ENCODE measurements at regions not wholly inside any gene's neighbourhood (a gene's known extent, or its start where the extent isn't known, plus 50 kb on each side); places are given as distances from the start of the nearest gene placed in this dataset.

DNA sequence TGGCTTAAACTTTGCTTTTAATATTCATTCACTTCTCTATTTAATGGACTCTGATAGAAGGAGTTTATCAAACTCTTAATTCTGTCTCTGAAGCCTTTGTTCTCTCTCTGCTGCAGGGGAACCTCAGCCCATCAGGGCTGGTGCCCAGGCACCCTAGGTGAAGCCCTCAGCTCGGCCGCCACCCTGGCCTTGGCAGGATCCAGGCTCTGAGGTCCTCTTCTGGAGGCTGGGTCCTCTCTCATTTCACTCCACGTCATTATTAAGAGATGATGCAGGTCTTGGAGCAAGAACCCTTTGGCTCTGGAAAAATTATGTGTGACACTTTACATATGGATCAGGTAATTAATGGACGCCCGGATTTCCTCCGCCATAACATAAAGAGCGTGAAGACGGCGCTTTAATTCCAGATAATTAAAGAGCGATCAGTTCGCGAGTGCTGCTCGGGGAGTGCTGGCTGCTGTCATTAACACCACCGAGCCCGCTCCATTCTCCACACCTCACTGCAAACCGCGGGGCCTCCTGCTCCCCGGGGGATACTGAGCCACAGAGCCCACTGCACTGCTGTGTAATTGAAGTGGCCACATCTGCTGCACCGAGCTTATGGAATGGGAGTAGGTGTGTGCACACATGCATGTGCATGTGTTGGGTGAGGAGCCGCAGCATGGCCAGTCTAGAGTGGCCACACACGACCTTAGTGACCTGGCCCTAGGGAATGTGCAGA lies 259.4 kb upstream of the TNRC6C start:
- Mint-ChIP-seq H3K4me1 (ENCODE audit: low read depth) (peaks cover 9% of the 10 kb centered on the region), H3K27ac (no peak overlapping the region), H3K36me3 (ENCODE audit: low read depth) (no peaks in the 10 kb centered on the region), H3K27me3 (peaks cover 13% of the 10 kb centered on the region), H3K9me3 (peaks cover 26% of the 10 kb centered on the region), H3K4me3 (no peak overlapping the region)
- DNase-seq, result no peak

GRCh38 chr17:77700165-77700881 lies 258.2 kb upstream of the TNRC6C start:
- H3K4me3 Mint-ChIP-seq, result no peak overlapping the region
- H3K36me3 Mint-ChIP-seq (ENCODE audit: low read depth), result no peaks in the 10 kb centered on the region
- no peak for DNase-seq
- peaks cover 9% of the 10 kb centered on the region for H3K27me3 Mint-ChIP-seq
- H3K27ac Mint-ChIP-seq, result no peak overlapping the region
- H3K9me3 Mint-ChIP-seq, result peaks cover 36% of the 10 kb centered on the region
- peaks cover 9% of the 10 kb centered on the region for H3K4me1 Mint-ChIP-seq (ENCODE audit: low read depth)

GRCh38 chr17:77701996-77702395 lies 256.5 kb upstream of the TNRC6C start:
- H3K27ac Mint-ChIP-seq, result no peak overlapping the region
- no peak overlapping the region for H3K4me3 Mint-ChIP-seq
- DNase-seq, result no peak
- peaks cover 1% of the 10 kb centered on the region for H3K27me3 Mint-ChIP-seq
- no peaks in the 10 kb centered on the region for H3K4me1 Mint-ChIP-seq (ENCODE audit: low read depth)
- peaks cover 46% of the 10 kb centered on the region for H3K9me3 Mint-ChIP-seq
- H3K36me3 Mint-ChIP-seq (ENCODE audit: low read depth), result no peaks in the 10 kb centered on the region

DNA sequence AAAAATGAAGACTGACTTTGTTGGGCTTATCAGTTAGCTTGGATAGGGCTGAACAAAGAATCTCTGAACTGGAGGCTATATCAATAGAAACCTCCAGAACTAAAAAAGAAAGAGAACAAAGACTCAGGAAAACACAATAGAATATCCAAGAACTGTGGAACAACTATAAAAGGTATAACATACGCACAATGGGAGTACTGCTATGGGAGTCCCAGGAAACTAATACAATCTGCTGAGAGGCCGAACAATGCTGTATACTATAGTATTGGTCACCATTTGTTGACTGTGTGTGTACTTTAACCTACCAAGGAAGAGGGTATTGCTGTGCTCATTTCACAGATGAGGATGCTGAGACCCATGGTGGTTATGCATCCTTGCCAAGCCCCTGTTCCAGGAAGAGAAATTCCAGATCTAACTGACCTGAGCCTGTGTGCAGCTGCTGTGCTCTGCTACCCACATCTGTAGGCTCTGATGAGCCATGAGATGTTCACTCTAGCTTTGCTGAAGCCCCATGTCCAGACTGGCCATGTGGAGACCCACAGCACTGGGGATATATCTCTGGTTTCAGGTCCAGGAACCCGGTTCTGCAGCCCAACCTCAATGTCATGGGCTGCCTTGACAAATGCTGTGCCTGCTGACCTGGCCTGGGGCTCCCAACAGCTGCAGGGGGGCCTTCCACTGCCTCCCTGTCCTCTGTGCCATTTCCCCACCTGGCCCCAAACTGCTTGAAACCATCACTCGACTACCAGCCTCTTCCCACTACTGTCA lies 254.3 kb upstream of the TNRC6C start:
- no peak for DNase-seq
- Mint-ChIP-seq H3K9me3 (peaks cover 46% of the 10 kb centered on the region), H3K27me3 (no peaks in the 10 kb centered on the region), H3K4me3 (no peak overlapping the region), H3K4me1 (ENCODE audit: low read depth) (no peaks in the 10 kb centered on the region), H3K36me3 (ENCODE audit: low read depth) (no peaks in the 10 kb centered on the region), H3K27ac (no peak overlapping the region)

GRCh38 chr17:77706938-77707337 lies 251.6 kb upstream of the TNRC6C start:
- H3K9me3 Mint-ChIP-seq, result peaks cover 36% of the 10 kb centered on the region
- DNase-seq, result no peak
- no peaks in the 10 kb centered on the region for H3K36me3 Mint-ChIP-seq (ENCODE audit: low read depth)
- H3K27ac Mint-ChIP-seq, result no peak overlapping the region
- no peaks in the 10 kb centered on the region for H3K27me3 Mint-ChIP-seq
- no peak overlapping the region for H3K4me3 Mint-ChIP-seq
- no peaks in the 10 kb centered on the region for H3K4me1 Mint-ChIP-seq (ENCODE audit: low read depth)

DNA sequence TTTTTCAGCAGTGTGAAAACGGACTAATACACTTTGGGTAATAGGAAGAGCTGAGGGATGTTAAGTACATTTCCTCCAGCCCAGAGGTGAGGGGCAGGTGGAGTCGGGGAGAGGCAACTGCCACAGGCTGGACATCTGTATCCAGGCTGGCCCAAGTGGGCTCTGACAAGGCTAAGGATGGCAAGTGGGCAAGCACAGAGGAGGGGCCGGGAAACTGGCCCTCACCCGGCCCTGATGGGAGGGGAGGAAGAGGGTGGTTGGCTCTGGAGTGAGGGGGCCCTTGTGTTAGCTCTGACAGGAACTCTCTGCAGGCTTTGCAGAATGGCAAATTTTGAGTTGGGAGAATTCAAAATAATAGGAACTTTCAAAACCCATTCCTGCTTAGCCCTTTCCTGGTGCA lies 251.0 kb upstream of the TNRC6C start:
- H3K27ac Mint-ChIP-seq, result no peak overlapping the region
- H3K27me3 Mint-ChIP-seq, result no peaks in the 10 kb centered on the region

DNA sequence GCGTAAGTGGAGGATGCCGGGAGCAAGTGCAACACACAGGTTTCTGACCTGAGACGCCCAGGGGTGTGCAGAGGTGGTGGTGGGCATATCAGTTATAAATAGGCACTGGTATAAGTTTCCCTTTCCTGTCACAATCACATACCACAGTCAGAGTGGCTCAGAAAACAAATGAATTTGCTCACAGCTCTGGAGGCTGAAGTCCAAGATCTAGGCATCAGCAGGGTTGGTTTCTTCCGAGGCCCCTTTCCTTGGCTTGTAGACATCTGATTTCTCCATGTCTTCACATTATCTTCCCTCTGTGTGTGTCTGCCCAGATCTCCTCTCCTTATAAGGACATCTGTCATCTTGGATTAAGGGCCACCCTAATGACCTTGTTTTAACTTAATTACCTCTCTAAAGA lies 250.5 kb upstream of the TNRC6C start:
- H3K27me3 Mint-ChIP-seq, result no peaks in the 10 kb centered on the region
- DNase-seq, result no peak
- H3K9me3 Mint-ChIP-seq, result peaks cover 29% of the 10 kb centered on the region
- no peak overlapping the region for H3K27ac Mint-ChIP-seq
- H3K4me3 Mint-ChIP-seq, result no peak overlapping the region
- H3K36me3 Mint-ChIP-seq (ENCODE audit: low read depth), result no peaks in the 10 kb centered on the region
- H3K4me1 Mint-ChIP-seq (ENCODE audit: low read depth), result no peaks in the 10 kb centered on the region

More for the DNA sequence above, 251.0 kb upstream of the TNRC6C start:
- no peak for DNase-seq
- H3K9me3 Mint-ChIP-seq, result peaks cover 29% of the 10 kb centered on the region
- H3K4me1 Mint-ChIP-seq (ENCODE audit: low read depth), result no peaks in the 10 kb centered on the region
- no peak overlapping the region for H3K4me3 Mint-ChIP-seq
- no peaks in the 10 kb centered on the region for H3K36me3 Mint-ChIP-seq (ENCODE audit: low read depth)

DNA sequence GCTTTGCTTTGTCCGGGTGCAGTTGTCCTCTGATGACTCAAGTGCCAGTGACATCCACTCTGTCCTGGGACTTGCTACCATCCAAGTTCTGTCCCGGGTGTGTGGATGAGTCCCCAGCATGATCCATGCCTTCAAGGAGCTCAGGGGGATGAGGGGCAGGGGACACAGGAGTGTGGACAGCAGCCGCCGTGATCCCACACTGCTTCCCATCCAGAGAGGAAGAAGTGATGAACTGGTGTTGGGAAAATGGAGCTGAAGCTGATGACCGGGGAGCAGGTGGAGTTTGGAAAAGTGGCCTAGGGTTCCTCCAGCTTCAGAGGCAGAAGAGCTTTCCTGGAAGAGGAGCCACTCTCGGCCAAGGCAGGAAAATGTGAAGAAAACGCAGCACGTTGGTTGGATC lies 249.6 kb upstream of the TNRC6C start:
- Mint-ChIP-seq H3K4me3 (no peak overlapping the region), H3K9me3 (peaks cover 25% of the 10 kb centered on the region), H3K27me3 (no peaks in the 10 kb centered on the region), H3K4me1 (ENCODE audit: low read depth) (no peaks in the 10 kb centered on the region), H3K27ac (no peak overlapping the region), H3K36me3 (ENCODE audit: low read depth) (no peaks in the 10 kb centered on the region)
- DNase-seq, result no peak

DNA sequence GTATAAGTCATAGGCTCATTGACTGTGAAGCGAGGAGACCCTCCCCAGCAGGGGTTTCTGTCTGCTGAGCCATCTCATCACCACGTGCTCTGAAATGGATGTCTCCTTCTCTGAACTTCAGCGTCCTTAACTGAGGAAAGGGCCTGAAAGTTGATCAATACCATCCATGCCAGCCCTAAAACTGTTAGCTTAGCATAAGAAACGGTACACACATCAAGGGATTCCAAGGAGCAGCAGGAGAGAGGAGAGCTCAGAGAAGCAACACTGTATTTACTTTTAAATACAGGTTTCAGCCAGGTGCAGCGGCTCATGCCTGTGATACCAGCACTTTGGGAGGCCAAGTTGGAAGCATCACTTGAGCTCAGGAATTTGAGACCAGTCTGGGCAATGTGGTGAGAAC lies 248.9 kb upstream of the TNRC6C start:
- no peaks in the 10 kb centered on the region for H3K36me3 Mint-ChIP-seq (ENCODE audit: low read depth)
- H3K27ac Mint-ChIP-seq, result no peak overlapping the region
- H3K4me1 Mint-ChIP-seq (ENCODE audit: low read depth), result no peaks in the 10 kb centered on the region
- no peak for DNase-seq
- H3K9me3 Mint-ChIP-seq, result peaks cover 25% of the 10 kb centered on the region
- no peaks in the 10 kb centered on the region for H3K27me3 Mint-ChIP-seq
- no peak overlapping the region for H3K4me3 Mint-ChIP-seq

GRCh38 chr17:77712578-77712977 lies 245.9 kb upstream of the TNRC6C start:
- Mint-ChIP-seq H3K4me1 (ENCODE audit: low read depth) (no peaks in the 10 kb centered on the region), H3K27me3 (no peaks in the 10 kb centered on the region), H3K4me3 (no peak overlapping the region), H3K36me3 (ENCODE audit: low read depth) (no peaks in the 10 kb centered on the region), H3K27ac (no peak overlapping the region), H3K9me3 (peaks cover 14% of the 10 kb centered on the region)
- no peak for DNase-seq

GRCh38 chr17:77716289-77716926 lies 242.1 kb upstream of the TNRC6C start:
- H3K4me3 Mint-ChIP-seq, result no peak overlapping the region

GRCh38 chr17:77717941-77718668 lies 240.4 kb upstream of the TNRC6C start:
- Mint-ChIP-seq H3K4me1 (ENCODE audit: low read depth) (no peaks in the 10 kb centered on the region), H3K27ac (no peak overlapping the region), H3K27me3 (no peaks in the 10 kb centered on the region), H3K4me3 (no peak overlapping the region), H3K36me3 (ENCODE audit: low read depth) (no peaks in the 10 kb centered on the region), H3K9me3 (peaks cover 13% of the 10 kb centered on the region)
- DNase-seq, result peak; percentile 11

More at GRCh38 chr17:77716289-77716926, 242.1 kb upstream of the TNRC6C start:
- no peak for DNase-seq
- Mint-ChIP-seq H3K27me3 (no peaks in the 10 kb centered on the region), H3K4me1 (ENCODE audit: low read depth) (no peaks in the 10 kb centered on the region), H3K36me3 (ENCODE audit: low read depth) (no peaks in the 10 kb centered on the region), H3K9me3 (peaks cover 14% of the 10 kb centered on the region), H3K27ac (no peak overlapping the region)

DNA sequence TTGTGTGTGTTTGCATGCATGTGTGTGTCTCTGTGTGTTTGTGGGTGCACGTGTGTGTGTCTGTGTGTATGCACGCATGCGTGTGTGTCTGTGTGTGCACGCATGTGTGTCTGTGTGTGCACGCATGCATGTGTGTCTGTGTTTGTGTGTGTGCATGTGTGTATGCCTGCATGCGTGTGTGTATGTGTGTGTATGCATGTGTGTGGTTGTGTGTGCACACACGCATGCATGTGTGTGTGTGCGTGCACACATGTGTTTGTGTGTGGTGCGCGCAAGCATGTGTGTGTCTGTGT lies 239.9 kb upstream of the TNRC6C start:
- H3K27ac Mint-ChIP-seq, result no peak overlapping the region
- no peak overlapping the region for H3K4me3 Mint-ChIP-seq
- H3K4me1 Mint-ChIP-seq (ENCODE audit: low read depth), result no peaks in the 10 kb centered on the region
- no peak for DNase-seq
- H3K36me3 Mint-ChIP-seq (ENCODE audit: low read depth), result no peaks in the 10 kb centered on the region
- no peaks in the 10 kb centered on the region for H3K27me3 Mint-ChIP-seq
- H3K9me3 Mint-ChIP-seq, result peaks cover 10% of the 10 kb centered on the region

DNA sequence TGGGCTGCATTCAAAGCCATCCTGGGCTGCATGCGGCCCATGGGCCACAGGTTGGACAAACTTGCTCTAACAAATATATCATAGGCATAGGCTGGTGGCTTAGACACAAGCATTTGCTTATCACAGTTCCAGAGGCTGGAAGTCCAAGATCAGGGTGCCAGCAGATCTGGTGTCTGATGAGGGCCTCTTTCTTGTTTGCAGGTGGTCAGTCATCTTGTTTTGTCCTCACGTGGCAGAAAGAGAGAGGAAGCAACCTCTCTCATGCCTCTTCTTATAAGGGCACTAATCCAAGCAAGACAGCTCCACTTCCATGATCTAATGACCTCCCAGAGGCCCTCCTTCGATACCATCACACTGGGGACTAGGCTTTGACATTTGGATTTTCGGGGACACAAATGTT lies 238.7 kb upstream of the TNRC6C start:
- H3K4me3 Mint-ChIP-seq, result no peak overlapping the region
- no peaks in the 10 kb centered on the region for H3K4me1 Mint-ChIP-seq (ENCODE audit: low read depth)
- H3K27ac Mint-ChIP-seq, result no peak overlapping the region
- no peaks in the 10 kb centered on the region for H3K27me3 Mint-ChIP-seq
- H3K36me3 Mint-ChIP-seq (ENCODE audit: low read depth), result no peaks in the 10 kb centered on the region
- DNase-seq, result no peak
- H3K9me3 Mint-ChIP-seq, result peaks cover 4% of the 10 kb centered on the region

Data from activated T-cell treated with anti-CD3 and anti-CD28 coated beads, Interleukin-2, amount 50 U/mL, for 24 hours (primary cell).